ENCODE measurements at regions not wholly inside any gene's neighbourhood (a gene's known extent, or its start where the extent isn't known, plus 50 kb on each side); places are given as distances from the start of the nearest gene placed in this dataset.

- Histone ChIP-seq H3K36me3 (ENCODE audit: control insufficient read depth in 2 of 2, extremely low read depth in 1 of 2, insufficient read depth in 2 of 2, low read length in 2 of 2) (no peaks in the 10 kb centered on the region), H3K9me3 (replicated peaks; ENCODE audit: control insufficient read depth, insufficient read depth, low read length) (no peaks in the 10 kb centered on the region), H3K9me1 (replicated peaks; ENCODE audit: control insufficient read depth, extremely low read depth, insufficient read depth, low read length) (no peaks in the 10 kb centered on the region), H3K27ac (ENCODE audit: insufficient read depth, low read depth, low read length) (no peak overlapping the region), H3K27me3 (ENCODE audit: control insufficient read depth in 2 of 2, insufficient read depth in 2 of 2, low read length in 2 of 2) (no peaks in the 10 kb centered on the region), H3K9ac (replicated peaks; ENCODE audit: extremely low read depth, insufficient read depth, low read length) (no peak overlapping the region), H2AFZ (ENCODE audit: low read depth, low read length) (no peak overlapping the region), H4K20me1 (replicated peaks; ENCODE audit: control insufficient read depth, extremely low read depth, insufficient read depth, low read length) (no peaks in the 10 kb centered on the region), H3K4me3 (replicated peaks in 1 of 3; ENCODE audit: insufficient read depth in 1 of 3, low read depth in 1 of 3, low read length in 3 of 3) (no peak overlapping the region), H3K79me2 (ENCODE audit: control insufficient read depth, insufficient read depth, low read length) (no peaks in the 10 kb centered on the region), H3K4me1 (ENCODE audit: control insufficient read depth, extremely low read depth, insufficient read depth, low read length) (no peaks in the 10 kb centered on the region), H3K4me2 (ENCODE audit: insufficient read depth, low read length) (no peak overlapping the region)
- BruUV-seq (replicated peaks) = no TSS peak
- no peak for TF ChIP-seq JUN (IDR thresholded peaks at IDR 0.05; ENCODE audit: borderline replicate concordance, insufficient read depth, insufficient read length, low read depth)
- no peak for TF ChIP-seq FOS (IDR thresholded peaks at IDR 0.05; ENCODE audit: borderline replicate concordance, insufficient read depth, low read length)
- no peak for TF ChIP-seq POLR2A (IDR thresholded peaks at IDR 0.05; ENCODE audit: low read depth, low read length)
- no peak for TF ChIP-seq GATA2 (IDR thresholded peaks at IDR 0.05; ENCODE audit: insufficient read depth, insufficient read length, low read depth, low read length)
- TF ChIP-seq MYC (IDR thresholded peaks at IDR 0.05; ENCODE audit: low read depth, low read length) = no peak
- no peak for TF ChIP-seq POLR2AphosphoS5 (IDR thresholded peaks at IDR 0.05; ENCODE audit: insufficient read depth, low read depth, low read length)
- no peak for TF ChIP-seq MAX (IDR thresholded peaks at IDR 0.05; ENCODE audit: insufficient read depth, insufficient read length)
- TF ChIP-seq EZH2 (IDR thresholded peaks at IDR 0.05; ENCODE audit: borderline replicate concordance, low read depth, low read length, severe bottlenecking) = no peak
- TF ChIP-seq CTCF (IDR thresholded peaks at IDR 0.05; ENCODE audit: extremely low read depth in 1 of 2, insufficient read depth in 1 of 2, low read depth in 1 of 2, low read length in 2 of 2) = no peak
- CTCF ChIA-PET = no interaction called here
- POLR2A ChIA-PET = no interaction called here
- DNase-seq (ENCODE audit: low read depth, low spot score) (no peak), FAIRE-seq (no peak)
- dilution Hi-C loops (cut with MboI; ENCODE audit: extremely low pct_ligation_motif_present, low sequenced_read_pairs) (no loop called here), intact Hi-C loops (cut with micrococcal nuclease) (no loop called here)
Observed at GRCh38 chr5:169421677-169422076, 120.7 kb upstream of the SLIT3 start.

Measured in endothelial cell of umbilical vein (primary cell).